H1 (cell line): ENCODE measurements at regions not wholly inside any gene's neighbourhood (a gene's known extent, or its start where the extent isn't known, plus 50 kb on each side); places are given as distances from the start of the nearest gene placed in this dataset.

Experiments
- CTCF ChIA-PET: fragments of 300-600 bp; sonication (Branson Sonifier 250); formaldehyde crosslinking; loops from one replicate; lab custom pipeline; 2021; ENCODE audit not compliant: partially characterized antibody; lab: Charles Lee
- POLR2A ChIA-PET: fragments of 300-600 bp; sonication (Branson Sonifier 250); formaldehyde crosslinking; loops from one replicate; lab custom pipeline; 2021; ENCODE audit warnings: inconsistent platforms; ENCODE audit not compliant: partially characterized antibody; lab: Charles Lee
- DNase-seq, 2 experiments: peaks; one replicate each; pipeline versions ENCODE4 v3.0.0 to v3.0.0-alpha.2; 2010 to 2022; ENCODE audit warnings: low spot score in 2 of 2, low read depth in 1 of 2, mixed read lengths in 1 of 2
- FAIRE-seq: peaks from 2 replicates; lab custom pipeline; 2011; peaks lifted over from hg19 to GRCh38; lab: Jason Lieb, UNC
- H2AFZ ChIP-seq: 2 replicates; pipeline ENCODE4 v1.8.1; 2012; ENCODE audit warnings: low read length, inconsistent platforms
- H2AK5ac ChIP-seq: 2 replicates; pipeline ENCODE4 v1.6.1; 2013; ENCODE audit warnings: low read depth, low read length
- H2BK120ac ChIP-seq: replicated peaks from 2 replicates; pipeline ENCODE3; 2013; ENCODE audit warnings: low read depth, low read length, inconsistent platforms
- H2BK12ac ChIP-seq: 2 replicates; pipeline ENCODE4 v1.6.1; 2013; ENCODE audit warnings: low read depth, low read length
- H2BK15ac ChIP-seq: 2 replicates; pipeline ENCODE4 v1.6.1; 2013; ENCODE audit warnings: low read length
- H2BK20ac ChIP-seq: 2 replicates; pipeline ENCODE4 v1.6.1; 2013; ENCODE audit warnings: low read length
- H2BK5ac ChIP-seq: 2 replicates; pipeline ENCODE4 v1.6.1; 2013; ENCODE audit warnings: low read depth, low read length
- H3K14ac ChIP-seq: 2 replicates; pipeline ENCODE4 v1.6.1; 2013; ENCODE audit warnings: inconsistent platforms; ENCODE audit not compliant: insufficient read length
- H3K18ac ChIP-seq: 2 replicates; pipeline ENCODE4 v1.6.1; 2013; ENCODE audit warnings: low read length; ENCODE audit errors: extremely low read depth
- H3K23ac ChIP-seq: 2 replicates; pipeline ENCODE4 v1.6.1; 2013; ENCODE audit warnings: inconsistent platforms; ENCODE audit not compliant: insufficient read length
- H3K23me2 ChIP-seq: 2 replicates; pipeline ENCODE4 v1.6.1; 2013; ENCODE audit warnings: low read depth, low read length
- H3K27ac ChIP-seq: 2 replicates; pipeline ENCODE4 v1.6.1; 2011; ENCODE audit warnings: low read depth, low read length, inconsistent platforms
- H3K27me3 ChIP-seq, 4 experiments: replicated peaks in 1 of 4; 1 replicate in 1 of 4; 2 replicates in 3 of 4; pipeline versions ENCODE4 v1.6.1 to v1.8.1; 2011 to 2013; ENCODE audit warnings: low read length in 3 of 4, mild to moderate bottlenecking in 3 of 4, inconsistent platforms in 2 of 4, mixed read lengths in 2 of 4, moderate library complexity in 1 of 4; ENCODE audit not compliant: control insufficient read depth in 3 of 4, insufficient read depth in 3 of 4; ENCODE audit errors: extremely low read depth in 1 of 4
- H3K36me3 ChIP-seq, 4 experiments: 2 replicates each; pipeline versions ENCODE4 v1.6.1 to v1.8.1; 2011 to 2013; ENCODE audit warnings: mild to moderate bottlenecking in 4 of 4, low read length in 3 of 4, moderate library complexity in 2 of 4, control low read depth in 1 of 4, inconsistent platforms in 1 of 4; ENCODE audit not compliant: insufficient read depth in 4 of 4, control insufficient read depth in 2 of 4
- H3K4ac ChIP-seq: replicated peaks from 2 replicates; pipeline ENCODE3; 2013; ENCODE audit warnings: low read length, low read depth, mixed read lengths, inconsistent platforms; ENCODE audit not compliant: insufficient read length
- H3K4me1 ChIP-seq, 4 experiments: replicated peaks in 1 of 4; 1 replicate in 1 of 4; 2 replicates in 3 of 4; pipeline versions ENCODE4 v1.6.1 to v1.8.1; 2011 to 2013; ENCODE audit warnings: low read length in 3 of 4, inconsistent platforms in 2 of 4, mixed read lengths in 1 of 4; ENCODE audit not compliant: insufficient read depth in 4 of 4, control insufficient read depth in 3 of 4
- H3K4me2 ChIP-seq, 2 experiments: 2 replicates each; pipeline versions ENCODE4 v1.6.1 to v1.8.1; 2011 to 2013; ENCODE audit warnings: low read depth in 2 of 2, low read length in 2 of 2, control low read depth in 1 of 2, inconsistent platforms in 1 of 2, mild to moderate bottlenecking in 1 of 2; ENCODE audit not compliant: insufficient read depth in 1 of 2
- H3K4me3 ChIP-seq, 4 experiments: fragments of 200-600, 300-600 bp in 1 of 4; sonication (generic), shearing (Covaris generic), sonication (Bioruptor Twin) in 1 of 4; 2 replicates each; pipeline versions ENCODE4 v1.5.1 to v1.8.1; 2011 to 2016; ENCODE audit warnings: low read length in 4 of 4, low read depth in 3 of 4, control low read depth in 2 of 4, inconsistent platforms in 2 of 4, mild to moderate bottlenecking in 2 of 4, mixed read lengths in 1 of 4, moderate library complexity in 1 of 4; ENCODE audit not compliant: insufficient read depth in 2 of 4; ENCODE audit errors: extremely low read depth in 1 of 4
- H3K56ac ChIP-seq: replicated peaks from 2 replicates; pipeline ENCODE3; 2013; ENCODE audit warnings: low read depth, mild to moderate bottlenecking, mixed read lengths, low read length, inconsistent platforms; ENCODE audit not compliant: insufficient read length
- H3K79me1 ChIP-seq: 2 replicates; pipeline ENCODE4 v1.6.1; 2013; ENCODE audit warnings: low read depth, low read length, control low read depth
- H3K79me2 ChIP-seq, 2 experiments: 2 replicates each; pipeline versions ENCODE4 v1.6.1 to v1.8.1; 2012 to 2013; ENCODE audit warnings: low read length in 2 of 2, mild to moderate bottlenecking in 2 of 2, inconsistent platforms in 1 of 2; ENCODE audit not compliant: insufficient read depth in 2 of 2, control insufficient read depth in 1 of 2
- H3K9ac ChIP-seq, 4 experiments: replicated peaks in 1 of 4; 1 replicate in 1 of 4; 2 replicates in 3 of 4; pipeline versions ENCODE4 v1.6.1 to v1.8.1; 2011 to 2013; ENCODE audit warnings: low read depth in 3 of 4, low read length in 3 of 4, control low read depth in 2 of 4, mild to moderate bottlenecking in 2 of 4, moderate library complexity in 2 of 4, inconsistent platforms in 1 of 4; ENCODE audit errors: extremely low read depth in 1 of 4
- H3K9me3 ChIP-seq, 2 experiments: 2 replicates each; pipeline versions ENCODE4 v1.6.1 to v1.8.1; 2012 to 2013; ENCODE audit warnings: mild to moderate bottlenecking in 2 of 2, moderate library complexity in 2 of 2, control low read depth in 1 of 2, inconsistent platforms in 1 of 2, low read depth in 1 of 2, low read length in 1 of 2, mixed read lengths in 1 of 2; ENCODE audit not compliant: insufficient read depth in 2 of 2
- H4K20me1 ChIP-seq, 2 experiments: replicated peaks in 1 of 2; 2 replicates each; pipeline versions ENCODE3 to v1.8.1; 2011 to 2013; ENCODE audit warnings: inconsistent platforms in 2 of 2, low read length in 2 of 2, mild to moderate bottlenecking in 1 of 2; ENCODE audit not compliant: insufficient read depth in 2 of 2, control insufficient read depth in 1 of 2
- H4K5ac ChIP-seq: 2 replicates; pipeline ENCODE4 v1.6.1; 2013; ENCODE audit warnings: low read length, low read depth, mixed read lengths, inconsistent platforms; ENCODE audit not compliant: insufficient read length
- H4K8ac ChIP-seq: 2 replicates; pipeline ENCODE4 v1.8.0; 2013; ENCODE audit warnings: mild to moderate bottlenecking, moderate library complexity, low read length, inconsistent platforms; ENCODE audit not compliant: insufficient read depth; ENCODE audit errors: extremely low read depth
- H4K91ac ChIP-seq: replicated peaks from 2 replicates; pipeline ENCODE3; 2013; ENCODE audit warnings: low read length, mixed read lengths, inconsistent platforms; ENCODE audit not compliant: insufficient read length
- CHD2 ChIP-seq: IDR thresholded peaks from 2 replicates; pipeline ENCODE4 v1.6.1; 2012; ENCODE audit warnings: low read length, improper control_type of control experiment
- EP300 ChIP-seq, 2 experiments: IDR thresholded peaks; 1 replicate in 1 of 2; 2 replicates in 1 of 2; pipeline ENCODE4 v1.6.1; 2011 to 2012; ENCODE audit warnings: low read depth in 2 of 2, low read length in 2 of 2, mild to moderate bottlenecking in 2 of 2, borderline replicate concordance in 1 of 2, inconsistent platforms in 1 of 2, moderate library complexity in 1 of 2
- GTF2F1 ChIP-seq: IDR thresholded peaks from 2 replicates; pipeline ENCODE4 v1.6.1; 2012; ENCODE audit warnings: low read depth, low read length, improper control_type of control experiment, borderline replicate concordance
- TAF1 ChIP-seq: IDR thresholded peaks from 2 replicates; pipeline ENCODE4 v1.6.1; 2011; ENCODE audit warnings: mild to moderate bottlenecking, low read depth, low read length
- WGBS, 2 experiments: shearing (Covaris generic) in 1 of 2; methylation state at CpG; one replicate each; pipeline versions ENCODE4 v1.1.6 to v1.1.7; 2013 to 2015; ENCODE audit warnings: low lambda C conversion rate in 2 of 2, mixed read lengths in 2 of 2, inconsistent platforms in 1 of 2, low coverage in 1 of 2, missing lambda C conversion rate in 1 of 2; ENCODE audit not compliant: insufficient replicate concordance in 2 of 2, insufficient coverage in 1 of 2, insufficient read length in 1 of 2; ENCODE audit errors: extremely low coverage in 1 of 2, missing lambda C conversion rate in 1 of 2; 5-methylcytosine and 5-hydroxymethylcytosine counted together

GRCh38 chr6:4296552-4296951, 161.2 kb upstream of the ECI2 start:
- FAIRE-seq (no peak), DNase-seq (no peak)
- Histone ChIP-seq H3K9me3 (peaks cover 4 to 8% of the 10 kb centered on the region in 2 experiments; a peak in 3 of 4 replicates), H3K56ac (no peak overlapping the region), H3K27ac (no peak overlapping the region), H3K9ac (no peak overlapping the region), H3K4ac (no peak overlapping the region), H2AK5ac (no peak overlapping the region), H3K18ac (no peak overlapping the region), H3K23me2 (no peaks in the 10 kb centered on the region), H4K8ac (no peak overlapping the region), H4K91ac (no peak overlapping the region), H2BK15ac (no peak overlapping the region), H3K4me1 (peaks cover 2 to 5% (median 3%) of the 10 kb centered on the region in 4 experiments; a peak in 5 of 7 replicates), H4K5ac (no peak overlapping the region), H3K36me3 (no peaks in the 10 kb centered on the region), H4K20me1 (no peaks in the 10 kb centered on the region), H3K14ac (no peak overlapping the region), H2BK120ac (no peak overlapping the region), H3K4me2 (no peak overlapping the region), H3K23ac (no peak overlapping the region), H2BK20ac (no peak overlapping the region), H3K79me1 (no peaks in the 10 kb centered on the region), H3K79me2 (no peaks in the 10 kb centered on the region), H3K27me3 (no peaks in the 10 kb centered on the region), H3K4me3 (no peak overlapping the region), H2BK5ac (no peak overlapping the region), H2BK12ac (no peak overlapping the region), H2AFZ (no peak overlapping the region)
- ChIA-PET CTCF (interaction anchor here (0.7 to 1.8 kb wide), 3 partner anchors 141 to 740 kb away, joined by 3 to 4 read pairs (median 3); no protein-coding TSS in a partner anchor), POLR2A (no interaction called here)
- 84% methylated on average over 3 of the region's 3 CpGs; no CpG with 5 or more reads in 1 of the 2 experiments for WGBS, 2 experiments
- TF ChIP-seq GTF2F1 (no peak), EP300 (IDR thresholded peaks at IDR 0.05; ENCODE audit: borderline replicate concordance in 1 of 2, low read depth in 2 of 2, low read length in 2 of 2) (no peak), TAF1 (no peak), CHD2 (no peak)
- TF ChIP-seq, all 59 proteins: peak for 0
